ENCODE measurements at regions not wholly inside any gene's neighbourhood (a gene's known extent, or its start where the extent isn't known, plus 50 kb on each side); places are given as distances from the start of the nearest gene placed in this dataset.
A peak's percentile ranks its signal among the peaks of the same experiment; 100 is the strongest.
"Not testable (repeated sequence)": the region's sequence is repeated elsewhere in the genome, so short reads cannot be mapped to it uniquely, and the experiment has no call there.

DNA sequence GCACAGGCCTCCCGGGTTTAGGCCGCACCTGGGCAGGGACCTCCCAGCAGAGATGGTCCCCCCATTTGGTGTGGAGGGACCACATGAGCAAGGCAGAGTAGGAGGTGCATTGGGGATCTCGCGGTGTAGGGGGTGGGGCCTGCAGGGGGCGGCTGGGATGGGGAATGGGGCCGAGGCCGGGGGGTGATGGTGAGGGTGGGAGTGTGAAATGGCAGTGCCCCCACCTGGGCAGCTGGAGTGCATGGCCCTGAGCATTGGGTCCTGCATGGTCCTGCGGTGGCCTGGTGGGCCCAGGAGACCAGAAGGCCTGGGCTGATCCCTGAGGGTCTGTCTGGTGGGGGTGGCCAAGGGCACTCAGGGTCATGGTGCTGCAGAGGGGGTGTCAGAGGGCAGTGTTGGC is 111.8 kb downstream of the KIF26A start:
- DNase-seq, result no peak

DNA sequence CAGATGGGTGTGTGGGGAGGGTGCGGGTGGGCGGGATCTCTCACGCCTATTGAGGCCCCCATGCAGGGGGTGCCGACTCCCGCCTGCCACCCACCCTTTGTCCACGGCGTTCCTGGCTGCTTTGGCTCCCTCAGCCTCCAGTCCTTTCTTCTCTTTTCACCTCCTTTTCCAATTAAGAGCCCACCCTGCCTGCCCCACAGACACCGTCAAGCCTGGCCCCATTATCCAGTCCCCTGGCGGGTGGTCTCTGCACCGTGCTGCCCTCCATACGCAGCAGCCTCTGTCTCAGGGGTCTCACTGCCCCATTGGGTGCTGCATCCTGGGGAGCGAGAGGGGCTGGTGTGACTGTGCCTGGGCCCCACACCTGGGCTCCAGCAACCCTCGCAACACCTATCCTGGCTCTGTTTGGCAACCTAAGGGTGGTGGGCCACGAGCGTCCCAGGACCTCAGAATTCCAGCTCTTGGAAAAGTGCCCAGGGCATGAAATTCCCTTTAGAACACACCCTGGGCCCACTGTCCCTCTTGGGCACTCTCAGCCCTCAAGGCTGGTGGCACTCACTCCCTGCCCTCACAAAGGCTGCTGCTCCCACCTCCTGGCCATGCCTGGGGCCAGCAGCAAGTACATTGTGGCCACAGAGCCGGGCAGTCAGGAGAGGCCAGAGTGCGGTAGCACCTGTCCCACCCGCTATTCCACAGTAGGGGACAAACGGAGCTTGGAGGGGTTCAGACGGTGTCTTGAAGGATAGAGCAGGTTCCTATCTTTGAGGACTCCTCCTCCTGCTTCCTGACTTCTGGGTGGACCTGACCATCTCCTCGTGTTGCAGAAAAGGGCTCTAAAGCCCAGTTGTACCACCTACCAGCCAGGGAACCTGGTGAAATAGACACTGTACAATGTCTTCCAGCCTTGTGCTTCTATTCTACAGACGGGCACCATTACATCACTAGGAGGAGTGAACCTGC is 114.1 kb downstream of the KIF26A start:
- no peak for DNase-seq

DNA sequence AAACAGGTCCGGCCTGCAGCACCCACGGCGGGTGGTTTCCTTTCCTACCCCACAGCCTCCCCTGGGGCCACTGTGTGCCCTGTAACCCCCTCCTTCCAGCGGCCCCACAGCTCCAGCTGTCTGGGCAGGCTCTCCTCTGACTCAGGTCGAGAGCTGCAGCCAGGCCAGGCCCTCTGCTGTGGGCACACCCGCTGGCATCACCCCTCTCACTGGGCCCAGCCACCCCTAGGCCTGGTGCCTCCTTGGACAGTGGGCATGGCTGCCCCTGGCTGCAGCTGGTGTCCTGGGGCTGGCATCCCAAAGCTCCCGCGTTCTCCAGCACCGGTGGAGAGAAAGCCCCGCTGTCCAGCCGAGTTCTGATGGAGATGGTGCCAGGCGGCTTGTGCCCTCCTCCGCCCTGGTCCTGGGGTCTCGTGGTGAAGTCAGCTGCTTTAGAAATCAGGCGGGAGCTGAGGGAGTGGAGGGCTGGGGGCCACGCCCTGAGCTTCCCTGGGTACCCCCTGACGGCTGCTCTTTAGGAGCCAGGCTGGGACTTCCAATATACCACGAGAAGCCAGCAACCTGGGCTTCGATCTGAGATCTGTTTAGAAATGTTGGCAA is 114.9 kb downstream of the KIF26A start:
- DNase-seq, result no peak

DNA sequence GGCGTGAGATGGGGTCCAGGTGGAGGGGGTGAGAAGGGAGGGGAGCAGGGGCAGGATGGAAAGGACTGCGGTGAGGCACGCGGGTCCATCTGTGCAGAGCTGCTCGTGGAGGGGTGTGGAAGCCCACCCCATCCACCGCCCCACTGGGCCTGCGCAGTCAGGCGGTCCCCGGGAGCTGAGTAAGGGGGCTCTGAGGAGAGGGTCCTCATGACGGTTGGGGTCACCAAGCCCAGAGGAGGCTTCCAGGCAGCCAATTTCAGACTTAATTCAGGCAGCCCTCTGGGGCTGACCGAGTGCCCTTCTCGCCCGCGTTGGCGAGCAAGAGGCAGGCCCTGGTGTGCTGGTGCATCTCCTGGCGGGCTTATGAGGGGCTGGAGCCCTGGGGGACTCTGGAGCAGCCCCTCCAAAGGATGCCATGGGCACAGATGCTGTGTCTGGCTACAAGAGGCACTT is 115.5 kb downstream of the KIF26A start:
- DNase-seq, result no peak

DNA sequence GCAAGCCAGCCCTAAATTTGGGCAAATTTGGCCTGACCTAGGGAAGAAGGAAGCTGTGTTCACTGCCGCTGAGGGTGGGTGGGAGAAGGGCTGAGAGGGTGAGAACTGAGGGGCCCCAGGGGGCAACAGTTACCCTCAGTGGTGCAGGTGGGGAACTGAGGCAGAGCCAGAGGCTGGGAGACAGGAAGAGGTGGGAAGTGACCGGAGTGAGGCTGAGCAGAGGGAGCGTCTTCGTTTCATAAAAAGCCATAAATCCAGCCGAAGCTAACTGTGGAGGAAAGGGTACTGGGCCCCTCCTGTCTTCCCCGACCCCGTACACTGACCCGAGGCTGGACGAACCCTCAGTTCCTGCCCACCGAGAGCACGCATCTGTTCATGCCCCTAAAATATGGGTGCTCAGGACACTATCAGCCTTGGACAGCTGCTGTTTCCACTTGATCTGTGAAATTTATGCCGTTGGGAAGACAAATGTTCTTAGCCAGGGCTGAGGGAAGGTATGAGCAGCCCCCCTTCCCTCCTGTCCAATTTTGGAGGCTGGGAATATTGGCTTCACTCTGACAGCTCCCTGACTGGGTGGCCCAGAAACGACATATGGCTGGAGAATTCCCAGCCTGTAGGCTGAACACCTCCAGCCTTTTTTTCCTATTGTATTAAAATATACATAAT is 116.5 kb downstream of the KIF26A start:
- DNase-seq, result no peak

DNA sequence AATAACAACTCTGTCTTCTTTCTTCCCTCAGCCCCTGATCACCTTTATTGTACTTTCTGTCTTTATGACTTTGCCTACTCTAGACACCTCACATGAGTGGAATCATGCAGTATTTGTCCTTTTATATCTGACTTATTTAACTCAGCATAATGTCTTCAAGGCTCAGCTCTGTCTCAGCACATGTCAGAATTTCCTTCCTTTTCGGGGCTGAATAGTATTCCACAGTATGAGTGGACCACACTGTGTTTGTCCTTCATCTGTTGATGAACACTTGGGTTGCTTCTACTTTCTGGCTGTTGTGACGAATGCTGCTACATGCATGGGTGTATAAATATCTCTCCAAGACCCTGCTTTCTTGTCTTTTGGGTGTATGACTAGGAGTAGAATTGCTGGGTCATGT is 117.6 kb downstream of the KIF26A start:
- no peak for DNase-seq

DNA sequence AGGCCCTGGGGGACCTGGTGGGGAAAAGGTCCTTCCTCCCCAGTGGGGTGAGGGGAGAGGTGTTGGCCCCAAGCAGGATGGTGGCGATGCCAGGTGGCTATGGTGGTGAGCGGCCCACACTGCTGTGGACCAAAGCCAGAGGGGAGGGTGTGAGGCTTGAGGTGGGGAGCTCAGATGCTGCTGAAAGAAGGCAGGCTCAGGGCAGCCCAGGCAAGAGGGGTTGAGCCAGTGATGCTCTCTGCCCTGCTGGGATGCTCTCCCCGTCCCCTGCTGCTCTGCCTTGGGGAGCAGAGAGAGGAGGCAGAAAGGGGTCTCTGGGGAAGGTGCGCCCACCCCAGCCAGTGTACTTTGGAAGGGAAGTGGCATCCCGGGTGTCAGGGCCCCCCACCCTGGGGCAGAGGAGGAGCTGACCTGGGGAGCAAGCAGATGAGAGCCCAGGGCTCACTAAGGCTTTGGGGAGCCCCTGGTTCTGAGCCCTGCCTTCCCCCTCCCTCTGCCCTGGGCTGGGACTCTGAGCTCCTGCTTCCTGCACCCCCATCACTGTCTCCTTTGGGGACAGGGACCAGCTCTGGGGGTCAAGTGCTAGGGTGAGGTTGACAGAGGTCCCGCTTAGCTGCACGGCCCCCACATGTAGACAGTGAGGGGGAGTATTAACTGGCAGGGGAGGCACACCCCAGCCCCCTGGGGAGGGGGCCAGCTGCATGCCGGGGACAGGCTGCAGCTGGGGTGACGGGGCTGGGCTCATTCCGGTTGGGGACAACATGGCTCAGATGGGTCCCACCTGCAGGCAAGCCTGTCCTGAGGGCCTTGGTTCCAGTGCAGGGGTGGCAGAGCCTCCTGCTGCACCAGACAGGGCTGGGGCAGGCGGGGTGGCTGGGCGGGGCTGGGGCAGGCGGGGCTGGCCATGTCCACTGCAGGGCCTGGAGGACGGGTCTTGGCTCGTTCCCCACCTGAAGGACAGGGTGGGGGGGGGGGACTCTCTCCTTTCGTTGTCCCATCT is 124.4 kb downstream of the KIF26A start:
- no peak for DNase-seq

DNA sequence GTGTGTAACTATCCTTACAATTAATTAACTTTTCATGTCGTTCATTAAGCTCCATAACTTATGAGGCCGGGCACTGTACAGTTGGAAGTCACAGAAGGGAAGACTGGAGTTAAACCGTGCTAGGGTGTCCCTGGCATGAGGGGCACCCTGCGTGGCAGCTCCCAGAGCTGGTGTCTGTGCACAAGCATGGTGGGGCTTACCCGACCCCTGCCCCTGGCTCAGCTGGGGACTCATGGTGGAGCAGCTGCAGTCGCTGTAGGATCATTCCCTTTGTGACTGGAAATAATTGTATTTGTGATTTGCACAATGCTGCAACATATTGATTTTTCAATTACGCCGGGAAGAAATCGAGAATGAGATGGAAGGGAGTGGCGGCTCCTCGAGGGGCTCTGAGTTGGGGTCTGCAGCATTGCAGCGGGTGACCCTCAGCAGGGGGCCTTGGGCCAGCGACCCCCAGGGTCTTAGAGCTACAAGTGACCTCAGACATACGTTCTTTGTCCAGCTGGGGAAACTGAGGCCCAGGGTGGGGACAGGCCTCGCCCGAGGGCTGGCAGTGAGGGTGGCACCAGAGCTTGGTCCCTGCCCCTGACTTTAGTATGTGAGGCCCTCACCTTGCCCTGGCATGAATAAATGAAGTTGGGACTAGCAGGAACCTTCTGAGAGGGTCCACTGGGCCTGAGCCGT is 125.4 kb downstream of the KIF26A start:
- DNase-seq, result no peak

DNA sequence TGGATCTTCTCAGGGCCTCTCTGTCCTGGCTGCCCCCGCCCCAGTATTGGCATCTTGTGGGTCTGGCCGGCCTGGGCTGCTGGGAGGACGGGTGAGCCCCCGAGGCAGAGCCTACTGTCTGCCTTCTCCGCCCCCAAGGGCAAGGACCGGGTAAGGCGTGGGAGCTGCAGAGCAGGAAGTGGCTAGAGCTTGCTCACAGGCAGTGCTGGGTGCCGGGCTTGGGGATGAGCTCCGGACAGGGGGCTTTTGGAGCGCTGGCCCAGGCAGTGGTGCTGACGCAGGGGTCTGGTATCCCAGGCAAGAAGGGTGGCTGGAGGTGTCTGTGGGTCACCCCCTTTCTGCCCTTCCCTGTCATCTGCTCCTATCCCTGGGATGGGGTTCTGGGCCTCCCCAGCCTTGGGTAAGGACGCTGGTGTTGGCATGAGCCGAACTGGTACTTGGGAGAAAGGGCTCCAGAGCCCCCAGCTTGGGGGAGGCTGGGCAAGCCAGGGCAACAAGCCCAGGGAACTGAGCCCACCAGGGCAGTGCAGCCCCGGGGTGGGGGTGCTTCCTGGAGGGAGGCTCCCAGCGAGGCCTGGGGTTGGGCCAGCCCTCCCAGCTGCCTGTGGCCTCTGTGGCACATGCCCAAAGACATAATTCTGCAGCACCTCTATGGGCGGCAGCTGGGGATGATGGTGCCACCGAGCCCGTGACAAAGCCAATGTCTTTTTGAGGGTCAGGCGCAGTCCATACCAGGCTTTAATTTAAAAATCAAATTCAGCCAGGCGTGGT is 126.3 kb downstream of the KIF26A start:
- no peak for DNase-seq

DNA sequence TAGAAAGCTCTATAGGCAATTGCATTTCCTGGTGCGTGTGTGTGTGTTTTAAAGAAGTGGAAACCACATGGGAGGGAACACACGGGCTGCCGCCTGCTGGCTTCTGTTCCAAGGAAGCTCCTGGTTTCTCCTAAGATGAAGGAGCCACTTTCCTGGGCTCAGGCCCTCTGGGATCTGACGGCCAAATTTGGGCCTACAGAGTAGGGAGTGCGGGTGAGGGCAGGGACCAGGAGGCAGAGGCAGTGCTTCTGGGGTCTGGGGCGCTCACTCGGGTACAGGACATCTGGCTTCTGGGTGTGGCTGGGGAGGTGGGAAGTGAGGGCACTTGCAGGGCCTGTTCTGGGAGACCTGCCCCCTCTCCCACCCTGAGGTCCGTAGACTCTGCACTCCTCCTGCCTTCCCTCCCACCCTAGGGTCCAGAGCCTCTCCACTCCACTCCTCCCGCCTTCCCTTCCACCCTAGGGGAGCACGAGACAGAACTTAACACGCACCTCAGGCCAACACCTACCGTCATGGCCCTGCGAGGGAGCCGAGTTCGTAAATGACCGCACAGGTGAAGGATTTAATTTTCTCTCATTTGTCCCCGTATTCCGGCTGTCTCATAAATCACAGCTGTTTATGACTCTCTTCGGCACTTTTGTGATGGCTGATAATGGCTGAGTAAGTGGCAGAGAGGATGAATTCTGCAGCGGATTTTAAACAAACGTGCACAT is 127.7 kb downstream of the KIF26A start:
- no peak for DNase-seq

DNA sequence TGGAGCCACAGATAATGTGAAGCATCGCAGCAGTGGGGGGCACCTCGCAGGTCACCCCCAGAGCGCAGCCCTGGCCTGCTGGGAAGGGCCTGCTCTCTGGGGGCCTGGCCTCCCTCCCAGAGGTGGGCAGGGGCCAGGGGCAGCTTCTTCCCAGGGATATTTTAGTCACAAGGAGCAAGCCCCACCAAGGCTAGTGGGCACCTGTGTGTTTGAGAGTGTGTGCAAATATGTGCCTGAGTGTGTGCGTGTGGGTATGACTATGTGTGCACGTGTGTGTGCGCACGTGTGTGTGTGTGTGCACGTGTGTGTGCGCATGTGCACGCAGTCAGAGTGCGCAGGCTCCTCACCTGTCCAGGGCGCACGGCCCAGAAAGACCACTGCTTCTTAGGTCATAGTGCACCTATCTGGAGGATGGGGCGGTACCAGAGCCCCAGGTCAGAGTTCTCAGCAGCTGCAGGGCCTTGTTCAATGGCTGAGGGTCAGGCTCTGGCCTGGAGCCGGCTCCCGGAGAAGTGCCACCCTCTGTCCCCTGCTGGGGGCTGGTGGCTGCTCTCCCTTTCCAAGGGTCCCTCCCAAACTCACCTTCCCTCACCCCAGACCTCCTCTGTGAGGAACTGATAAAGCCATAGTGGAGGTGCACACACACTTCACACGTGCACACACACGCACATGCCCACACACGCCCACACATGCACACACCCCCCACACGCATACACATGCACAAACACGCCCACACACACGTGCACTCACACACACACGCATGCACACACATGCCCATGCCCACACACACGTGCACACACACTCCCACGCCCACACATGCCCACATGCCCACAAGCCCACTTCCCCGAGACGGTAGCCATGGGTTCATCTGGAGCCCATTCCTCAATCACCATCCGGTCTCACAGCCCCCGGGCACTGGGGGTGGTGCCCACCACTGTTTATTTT is 128.5 kb downstream of the KIF26A start:
- no peak for DNase-seq

DNA sequence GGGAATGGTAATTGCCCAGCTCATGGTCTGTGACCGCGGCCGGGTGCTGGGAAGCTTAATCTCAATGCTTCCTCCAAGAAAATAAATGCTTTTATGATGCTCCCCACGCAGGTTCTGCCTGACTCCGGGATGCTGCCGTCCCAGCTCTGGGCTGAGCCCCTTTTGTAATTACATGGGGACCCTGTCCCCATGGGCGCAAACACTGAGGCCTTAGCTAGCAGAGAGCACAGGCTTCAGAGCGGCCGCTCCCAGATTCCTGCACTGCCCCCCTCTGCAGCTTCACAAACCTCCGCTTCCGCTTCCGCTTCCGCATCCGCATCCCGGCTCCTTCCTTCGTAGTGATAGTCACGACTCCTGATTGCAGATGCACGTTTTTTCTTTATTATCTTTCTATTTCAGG is 129.5 kb downstream of the KIF26A start:
- DNase-seq, result peak in 1 of 2 experiments; percentile 5

DNA sequence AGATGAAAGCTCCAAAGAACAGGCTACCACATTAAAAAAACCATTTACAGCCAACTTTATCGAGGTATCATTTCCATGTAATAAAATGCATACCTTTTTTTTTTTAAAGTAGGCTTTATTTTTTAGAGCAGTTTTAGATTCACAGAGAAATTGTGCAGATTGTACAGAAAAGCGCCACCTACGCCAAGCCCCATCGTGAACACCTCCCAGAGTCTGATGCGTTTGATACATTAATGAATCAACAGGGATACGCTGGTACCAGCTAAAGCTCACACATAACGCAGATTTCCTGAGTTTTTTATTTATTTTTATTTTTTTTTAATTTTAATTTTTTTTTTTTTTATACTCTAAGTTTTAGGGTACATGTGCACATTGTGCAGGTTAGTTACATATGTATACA is 129.9 kb downstream of the KIF26A start:
- no peak for DNase-seq

DNA sequence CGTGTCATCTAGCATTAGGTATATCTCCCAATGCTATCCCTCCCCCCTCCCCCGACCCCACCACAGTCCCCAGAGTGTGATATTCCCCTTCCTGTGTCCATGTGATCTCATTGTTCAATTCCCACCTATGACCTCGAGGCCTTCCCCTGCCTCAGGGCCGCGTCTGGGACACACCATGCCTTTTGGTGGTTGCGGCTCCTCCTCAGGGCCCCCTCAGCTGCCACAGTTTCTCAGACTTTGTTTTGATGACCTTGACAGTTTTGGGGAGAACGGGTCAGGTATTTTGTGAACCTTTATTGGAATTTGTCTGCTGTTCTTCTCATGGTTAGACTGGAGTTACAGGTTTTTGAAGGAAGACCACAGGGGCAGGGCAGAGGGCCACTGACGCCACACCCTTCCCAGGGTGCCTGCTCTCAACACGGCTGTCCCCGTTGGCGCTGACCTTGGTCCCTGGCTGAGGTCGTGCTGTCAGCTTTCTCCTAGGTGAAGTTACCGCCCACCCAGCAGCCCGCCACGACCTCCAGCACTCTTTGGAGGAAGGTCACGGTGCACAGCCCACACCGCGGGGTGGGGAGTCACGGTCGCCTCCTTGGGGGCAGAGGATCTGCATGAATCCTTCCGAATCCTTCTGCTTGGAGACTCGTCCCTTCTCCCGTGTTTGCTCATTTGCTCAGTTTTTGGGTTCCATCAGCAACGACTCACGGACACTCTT is 130.5 kb downstream of the KIF26A start:
- DNase-seq, result no peak

DNA sequence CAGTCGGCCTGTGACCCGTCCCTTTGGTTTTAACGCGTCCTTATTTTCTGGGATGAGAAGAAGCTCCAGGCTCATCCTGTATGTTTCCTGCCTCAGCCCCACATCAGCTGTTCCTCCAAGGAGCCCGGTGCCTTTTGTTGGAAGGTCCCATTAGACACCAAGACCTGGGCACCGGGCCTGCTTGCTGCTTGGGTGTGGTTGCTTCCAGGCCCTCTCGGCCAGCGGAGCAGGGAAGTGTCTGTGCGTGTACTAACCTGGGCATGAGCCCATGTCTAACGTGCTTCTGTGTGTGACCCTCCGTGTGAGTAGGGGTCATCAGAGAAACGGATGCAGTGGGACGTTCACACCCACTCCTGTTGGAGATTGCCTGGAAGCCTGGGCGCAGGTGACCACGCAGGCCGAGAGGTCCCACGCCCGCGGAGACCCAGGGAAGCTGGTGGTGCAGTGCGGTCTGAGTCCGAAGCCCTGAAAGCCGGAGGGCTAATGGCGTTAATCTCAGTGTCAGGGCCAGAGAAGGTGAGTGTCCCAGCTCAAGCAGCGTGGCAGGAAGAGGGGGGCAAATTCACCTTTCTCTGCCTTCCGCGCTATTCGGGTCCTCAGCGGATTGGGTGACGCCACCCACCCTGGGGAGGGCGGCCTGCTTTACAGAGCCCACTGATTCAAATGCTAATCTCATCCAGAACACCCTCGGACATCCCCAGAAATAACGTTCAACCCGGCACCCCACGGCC is 131.3 kb downstream of the KIF26A start:
- DNase-seq, result not testable (repeated sequence)

DNA sequence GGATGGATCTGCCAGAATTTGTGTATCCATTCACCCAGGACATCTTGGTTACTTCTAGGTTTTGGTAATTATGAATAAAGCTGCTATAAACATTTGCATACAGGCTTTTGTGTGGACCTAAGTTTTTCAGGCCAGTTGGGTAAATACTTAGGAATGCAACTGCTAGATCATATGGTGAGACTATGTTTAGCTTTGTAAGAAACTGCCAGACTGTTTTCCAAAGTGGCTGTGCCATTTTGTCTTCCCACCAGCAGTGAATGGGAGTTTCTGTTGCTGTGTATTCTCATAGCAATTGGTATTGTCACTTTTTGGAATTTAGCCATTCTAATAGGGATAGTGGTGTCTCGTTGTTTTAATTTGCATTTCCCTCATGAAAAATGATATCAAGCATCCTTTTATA is 133.0 kb downstream of the KIF26A start:
- DNase-seq, result no peak

DNA sequence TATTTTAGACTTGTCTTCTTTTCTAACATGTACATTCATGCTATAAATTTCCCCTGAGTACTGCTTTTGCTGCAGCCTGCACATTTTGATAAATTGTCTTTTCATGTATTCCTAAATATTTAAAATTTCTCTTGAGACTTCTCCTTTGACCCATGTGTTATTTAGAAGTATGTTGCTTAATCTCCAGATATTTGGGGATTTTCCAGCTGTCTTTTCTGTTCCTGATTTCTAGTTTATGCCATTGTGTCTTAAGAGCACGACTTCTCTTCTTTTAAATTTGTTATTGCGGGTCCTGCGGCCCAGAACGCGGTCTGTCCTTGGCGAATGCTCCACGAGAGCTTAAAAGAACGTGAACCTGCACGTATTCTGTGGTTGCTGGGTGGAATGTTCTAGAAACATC is 136.4 kb downstream of the KIF26A start:
- no peak for DNase-seq
